ENCODE measurements at regions not wholly inside any gene's neighbourhood (a gene's known extent, or its start where the extent isn't known, plus 50 kb on each side); places are given as distances from the start of the nearest gene placed in this dataset.

GRCh38 chr4:66035701-66036100 lies 365.4 kb upstream of the EPHA5 start:
- H3K27ac ChIP-seq (ENCODE audit: low read depth, low read length): no peak overlapping the region
- CTCF ChIA-PET: no interaction called here
- H3K9me3 ChIP-seq (ENCODE audit: control insufficient read depth, insufficient read depth, low read length): peaks cover 7% of the 10 kb centered on the region
- TF ChIP-seq, protein P1, sequence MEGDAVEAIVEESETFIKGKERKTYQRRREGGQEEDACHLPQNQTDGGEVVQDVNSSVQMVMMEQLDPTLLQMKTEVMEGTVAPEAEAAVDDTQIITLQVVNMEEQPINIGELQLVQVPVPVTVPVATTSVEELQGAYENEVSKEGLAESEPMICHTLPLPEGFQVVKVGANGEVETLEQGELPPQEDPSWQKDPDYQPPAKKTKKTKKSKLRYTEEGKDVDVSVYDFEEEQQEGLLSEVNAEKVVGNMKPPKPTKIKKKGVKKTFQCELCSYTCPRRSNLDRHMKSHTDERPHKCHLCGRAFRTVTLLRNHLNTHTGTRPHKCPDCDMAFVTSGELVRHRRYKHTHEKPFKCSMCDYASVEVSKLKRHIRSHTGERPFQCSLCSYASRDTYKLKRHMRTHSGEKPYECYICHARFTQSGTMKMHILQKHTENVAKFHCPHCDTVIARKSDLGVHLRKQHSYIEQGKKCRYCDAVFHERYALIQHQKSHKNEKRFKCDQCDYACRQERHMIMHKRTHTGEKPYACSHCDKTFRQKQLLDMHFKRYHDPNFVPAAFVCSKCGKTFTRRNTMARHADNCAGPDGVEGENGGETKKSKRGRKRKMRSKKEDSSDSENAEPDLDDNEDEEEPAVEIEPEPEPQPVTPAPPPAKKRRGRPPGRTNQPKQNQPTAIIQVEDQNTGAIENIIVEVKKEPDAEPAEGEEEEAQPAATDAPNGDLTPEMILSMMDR (IDR thresholded peaks at IDR 0.05; ENCODE audit: low read depth, low read length): no peak
- no peaks in the 10 kb centered on the region for H3K27me3 ChIP-seq (ENCODE audit: control insufficient read depth, insufficient read depth, low read length)
- no peak for DNase-seq (ENCODE audit: low read depth, low spot score)
- POLR2A ChIA-PET: no interaction called here
- H3K4me3 ChIP-seq (ENCODE audit: low read depth, low read length): no peak overlapping the region

DNA sequence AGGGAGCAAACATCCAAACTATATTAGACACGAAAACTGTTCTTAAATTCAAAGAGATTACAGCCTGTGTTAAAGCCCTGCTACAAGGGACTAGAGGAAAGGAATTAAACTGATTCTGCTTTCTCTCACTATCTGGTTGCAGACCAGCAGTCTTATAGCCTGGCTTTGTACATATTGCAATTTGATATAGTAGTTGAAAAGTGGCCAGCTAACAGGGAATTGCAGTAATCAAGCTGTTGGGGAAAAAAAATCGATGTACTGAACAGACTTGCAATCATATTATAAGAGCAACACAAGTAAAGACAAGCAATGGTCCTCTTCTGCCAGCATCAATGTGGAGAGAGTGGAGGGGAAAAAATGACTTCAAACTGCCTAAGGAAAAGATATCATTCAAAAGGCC lies 364.4 kb upstream of the EPHA5 start:
- Histone ChIP-seq H3K9me3 (ENCODE audit: control insufficient read depth, insufficient read depth, low read length) (peaks cover 7% of the 10 kb centered on the region), H3K27ac (ENCODE audit: low read depth, low read length) (no peak overlapping the region), H3K27me3 (ENCODE audit: control insufficient read depth, insufficient read depth, low read length) (no peaks in the 10 kb centered on the region), H3K4me3 (ENCODE audit: low read depth, low read length) (no peak overlapping the region)
- ChIA-PET POLR2A (no interaction called here), CTCF (no interaction called here)
- TF ChIP-seq, protein P1 (IDR thresholded peaks at IDR 0.05; ENCODE audit: low read depth, low read length): no peak
- no peak for DNase-seq (ENCODE audit: low read depth, low spot score)

DNA sequence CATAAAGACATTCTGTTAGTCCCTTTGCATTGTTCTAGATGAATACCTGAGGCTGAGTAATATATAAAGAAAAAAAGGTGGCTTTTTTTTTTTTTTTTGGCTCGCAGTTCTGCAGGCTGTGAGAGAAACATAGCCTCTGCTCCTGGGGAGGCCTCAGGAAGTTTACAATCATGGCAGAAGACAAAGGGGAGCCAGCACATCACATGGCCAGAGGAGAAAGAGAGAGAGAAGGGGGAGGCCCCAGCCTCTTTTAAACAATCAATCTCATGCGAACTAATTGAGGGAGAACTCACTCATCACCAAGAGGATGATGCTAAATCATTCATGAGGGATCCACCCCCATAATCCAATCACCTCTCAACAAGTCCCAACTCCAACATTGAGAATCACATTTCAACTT lies 364.0 kb upstream of the EPHA5 start:
- TF ChIP-seq, protein P1 (IDR thresholded peaks at IDR 0.05; ENCODE audit: low read depth, low read length): no peak
- CTCF ChIA-PET: no interaction called here

DNA sequence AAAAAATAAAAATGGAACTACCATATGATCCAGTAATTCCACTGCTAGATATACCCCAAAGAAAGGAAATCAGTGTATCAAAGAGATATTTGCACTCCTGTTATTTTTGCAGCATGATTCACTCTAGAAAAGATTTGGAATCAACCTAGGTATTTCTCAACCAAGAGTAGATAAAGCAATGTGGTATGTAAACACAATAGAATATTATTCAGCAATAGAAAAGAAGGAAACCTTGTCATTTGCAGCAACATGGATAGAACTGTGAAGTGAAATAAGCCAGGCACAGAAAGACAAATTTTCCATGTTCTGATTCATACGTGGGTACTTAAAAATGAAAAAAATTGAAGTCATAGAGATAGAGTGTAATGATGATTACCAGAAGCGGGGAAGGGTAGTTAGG lies 362.3 kb upstream of the EPHA5 start:
- H3K27ac ChIP-seq (ENCODE audit: low read depth, low read length): no peak overlapping the region
- H3K9me3 ChIP-seq (ENCODE audit: control insufficient read depth, insufficient read depth, low read length): peaks cover 5% of the 10 kb centered on the region
- POLR2A ChIA-PET: no interaction called here
- DNase-seq (ENCODE audit: low read depth, low spot score): no peak
- TF ChIP-seq, protein P1 (IDR thresholded peaks at IDR 0.05; ENCODE audit: low read depth, low read length): no peak
- H3K4me3 ChIP-seq (ENCODE audit: low read depth, low read length): no peak overlapping the region
- no peaks in the 10 kb centered on the region for H3K27me3 ChIP-seq (ENCODE audit: control insufficient read depth, insufficient read depth, low read length)
- CTCF ChIA-PET: no interaction called here

More for the DNA sequence above, 364.0 kb upstream of the EPHA5 start:
- H3K4me3 ChIP-seq (ENCODE audit: low read depth, low read length): no peak overlapping the region
- POLR2A ChIA-PET: no interaction called here
- no peak overlapping the region for H3K27ac ChIP-seq (ENCODE audit: low read depth, low read length)
- H3K9me3 ChIP-seq (ENCODE audit: control insufficient read depth, insufficient read depth, low read length): peaks cover 7% of the 10 kb centered on the region
- H3K27me3 ChIP-seq (ENCODE audit: control insufficient read depth, insufficient read depth, low read length): no peaks in the 10 kb centered on the region
- DNase-seq (ENCODE audit: low read depth, low spot score): no peak

DNA sequence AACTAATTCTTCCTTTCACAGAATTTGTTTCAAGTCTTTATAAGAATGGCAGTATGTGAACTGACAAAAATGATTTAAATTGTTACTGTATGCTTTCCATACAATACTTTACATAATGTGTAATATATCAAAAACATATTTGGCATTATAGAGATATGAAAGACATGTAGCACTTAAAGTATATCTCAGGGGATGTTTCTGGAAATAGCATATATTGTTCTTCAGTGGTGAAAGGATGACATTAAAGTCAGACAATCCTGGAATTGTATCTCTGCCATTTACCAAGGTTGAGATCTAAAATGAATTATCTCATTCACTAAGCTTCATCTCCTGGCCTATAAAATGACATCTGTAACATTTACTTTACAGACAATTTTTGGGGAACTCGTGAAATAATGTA lies 358.4 kb upstream of the EPHA5 start:
- Histone ChIP-seq H3K27ac (ENCODE audit: low read depth, low read length) (no peak overlapping the region), H3K4me3 (ENCODE audit: low read depth, low read length) (no peak overlapping the region), H3K9me3 (ENCODE audit: control insufficient read depth, insufficient read depth, low read length) (peaks cover 2% of the 10 kb centered on the region; the same call in 1 of the 2 replicates), H3K27me3 (ENCODE audit: control insufficient read depth, insufficient read depth, low read length) (no peaks in the 10 kb centered on the region)
- CTCF ChIA-PET: no interaction called here
- POLR2A ChIA-PET: no interaction called here
- no peak for DNase-seq (ENCODE audit: low read depth, low spot score)
- TF ChIP-seq, protein P1 (IDR thresholded peaks at IDR 0.05; ENCODE audit: low read depth, low read length): no peak

Data from AG04450 (cell line).